Ovary (tissue), 7 donors: ENCODE measurements at regions not wholly inside any gene's neighbourhood (a gene's known extent, or its start where the extent isn't known, plus 50 kb on each side); places are given as distances from the start of the nearest gene placed in this dataset.
"Not testable (repeated sequence)": the region's sequence is repeated elsewhere in the genome, so short reads cannot be mapped to it uniquely, and the experiment has no call there.

ENCODE experiments used
- DNase-seq, 5 donors: peaks; one replicate each; pipeline ENCODE4 v3.0.0-alpha.2; 2019 to 2020
- H3K27ac ChIP-seq, 2 donors: fragments of 200-600 bp; one replicate each; pipeline versions ENCODE4 v1.5.1 to v1.8.0; 2019 to 2022
- H3K27me3 ChIP-seq: fragments of 200-600 bp; one replicate; pipeline ENCODE4 v1.8.0; 2022
- H3K36me3 ChIP-seq: fragments of 200-600 bp; sonication (generic); one replicate; pipeline ENCODE4 v1.5.1; 2019
- H3K4me1 ChIP-seq: one replicate; pipeline ENCODE4 v1.8.1; 2013; ENCODE audit warnings: mild to moderate bottlenecking, moderate library complexity; ENCODE audit not compliant: insufficient read depth
- H3K4me3 ChIP-seq: fragments of 200-600 bp; sonication (generic); one replicate; pipeline ENCODE4 v1.5.1; 2017
- H3K9me3 ChIP-seq, 2 donors: fragments of 200-600 bp in 1 of 2; sonication (generic) in 1 of 2; one replicate each; pipeline versions ENCODE4 v1.5.1 to v1.8.1; 2013 to 2019; ENCODE audit warnings: mild to moderate bottlenecking in 1 of 2, moderate library complexity in 1 of 2
- CTCF ChIP-seq, 3 donors: fragments of 450-650 bp in 2 of 3; fragments of 200-600 bp in 1 of 3; IDR thresholded peaks; one replicate each; pipeline versions ENCODE4 v1.5.1 to v1.8.0; 2016 to 2022; ENCODE audit warnings: antibody characterized with exemption in 3 of 3, mild to moderate bottlenecking in 1 of 3
- EP300 ChIP-seq: sonication (generic); formaldehyde crosslinking; IDR thresholded peaks from one replicate; pipeline ENCODE4 v1.6.1; 2017; ENCODE audit warnings: antibody characterized with exemption
- POLR2A ChIP-seq: fragments of 450-650 bp; IDR thresholded peaks from one replicate; pipeline ENCODE4 v1.6.1; 2017; ENCODE audit warnings: antibody characterized with exemption, mild to moderate bottlenecking, moderate library complexity
- WGBS, 3 donors: extraction: QIAGEN DNeasy Blood & Tissue Kit in 1 of 3; methylation state at CpG; one replicate each; pipeline versions ENCODE4 v1.1.5 to v1.1.7; 2013 to 2017; 5-methylcytosine and 5-hydroxymethylcytosine counted together
- intact Hi-C, 4 donors: fragments of 100-400 bp; cut with DNase I; formaldehyde crosslinking; loops; one replicate each; pipeline versions ENCODE4 v1.11.0 to v1.15.1; 2022 to 2023
- donor health status: DM: no; HTN: no; CAD: no; lungs with moderate emphysema.
- donor health status: DM: no; HTN: no; CAD: no.
- donor health status: Bipolar disorder and iron deficiency.
- donor health status: DM: no; HTN: no; CAD: no.
- donor health status: DM: yes; HTN: yes; CAD: no.

- intact Hi-C loops: no loop called here
- DNase-seq: no peak
- peaks cover 6% of the 10 kb centered on the region for H3K4me1 ChIP-seq
- WGBS, 3 donors: 36 to 64% (median 40%) methylated on average over 6 of the region's 6 CpGs
- H3K9me3 ChIP-seq: no peaks in the 10 kb centered on the region
- H3K27me3 ChIP-seq: no peaks in the 10 kb centered on the region
- TF ChIP-seq POLR2A (no peak), EP300 (no peak), CTCF (IDR thresholded peaks at IDR 0.05) (no peak)
- no peak overlapping the region for H3K4me3 ChIP-seq
- no peaks in the 10 kb centered on the region for H3K36me3 ChIP-seq
- no peak overlapping the region for H3K27ac ChIP-seq
These were observed 222.3 kb upstream of the MGAT5 start for GRCh38 chr2:134031539-134031938.

DNA sequence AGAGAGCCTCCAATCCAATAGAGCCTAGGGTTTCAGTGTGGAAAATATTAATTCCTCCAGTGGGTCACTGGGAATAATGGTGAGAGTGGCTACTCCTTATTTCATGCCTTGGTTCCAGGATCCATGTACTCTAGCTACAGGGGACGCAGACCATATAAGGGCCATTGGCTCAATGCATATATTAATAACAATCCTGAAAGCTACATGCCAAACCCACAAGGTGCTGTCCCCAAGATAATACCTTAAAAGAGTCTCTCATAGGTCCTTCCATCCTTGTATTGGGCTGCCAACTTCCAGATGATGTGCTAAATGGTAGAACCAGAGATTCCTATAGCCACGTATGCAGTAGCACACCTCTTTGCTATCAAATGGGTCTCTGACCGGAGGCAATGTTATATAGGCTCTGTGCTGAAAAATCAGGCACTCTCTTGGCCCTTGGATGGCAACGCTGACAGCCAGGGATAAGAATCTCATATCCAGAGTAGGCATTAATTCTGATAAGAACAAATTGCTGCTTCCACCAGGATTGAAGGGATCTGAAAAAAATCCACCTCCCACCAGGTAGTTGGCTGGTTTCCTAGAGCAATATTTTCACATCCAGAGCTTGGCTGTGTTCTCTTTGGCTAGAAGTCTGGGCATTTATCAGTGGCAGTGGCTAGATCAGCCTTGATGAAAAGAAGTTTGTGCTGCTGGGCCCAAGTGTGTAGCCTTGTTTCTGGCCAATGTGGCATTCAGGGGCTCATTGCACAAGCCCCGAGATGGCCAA, 218.1 kb upstream of the MGAT5 start:
- intact Hi-C loops: no loop called here
- Histone ChIP-seq H3K9me3 (peaks cover 0 to 5% of the 10 kb centered on the region in 2 donors), H3K36me3 (no peaks in the 10 kb centered on the region), H3K4me3 (no peak overlapping the region), H3K27me3 (no peaks in the 10 kb centered on the region), H3K4me1 (peaks cover 4% of the 10 kb centered on the region), H3K27ac (no peak overlapping the region)
- WGBS, 3 donors: 78 to 96% (median 88%) methylated on average over 5 of the region's 5 CpGs
- DNase-seq: no peak
- TF ChIP-seq CTCF (IDR thresholded peaks at IDR 0.05) (no peak), EP300 (no peak), POLR2A (no peak)

GRCh38 chr2:134039912-134040581, 213.8 kb upstream of the MGAT5 start:
- peaks cover 0 to 5% of the 10 kb centered on the region in 2 donors for H3K9me3 ChIP-seq
- no peaks in the 10 kb centered on the region for H3K4me1 ChIP-seq
- DNase-seq: no peak
- H3K27ac ChIP-seq: no peak overlapping the region
- TF ChIP-seq CTCF (IDR thresholded peaks at IDR 0.05) (no peak), POLR2A (no peak), EP300 (no peak)
- H3K4me3 ChIP-seq: no peak overlapping the region
- no peaks in the 10 kb centered on the region for H3K36me3 ChIP-seq
- no peaks in the 10 kb centered on the region for H3K27me3 ChIP-seq
- intact Hi-C loops: no loop called here
- 85 to 89% (median 89%) methylated on average over 1 of the region's 1 CpG for WGBS, 3 donors

DNA sequence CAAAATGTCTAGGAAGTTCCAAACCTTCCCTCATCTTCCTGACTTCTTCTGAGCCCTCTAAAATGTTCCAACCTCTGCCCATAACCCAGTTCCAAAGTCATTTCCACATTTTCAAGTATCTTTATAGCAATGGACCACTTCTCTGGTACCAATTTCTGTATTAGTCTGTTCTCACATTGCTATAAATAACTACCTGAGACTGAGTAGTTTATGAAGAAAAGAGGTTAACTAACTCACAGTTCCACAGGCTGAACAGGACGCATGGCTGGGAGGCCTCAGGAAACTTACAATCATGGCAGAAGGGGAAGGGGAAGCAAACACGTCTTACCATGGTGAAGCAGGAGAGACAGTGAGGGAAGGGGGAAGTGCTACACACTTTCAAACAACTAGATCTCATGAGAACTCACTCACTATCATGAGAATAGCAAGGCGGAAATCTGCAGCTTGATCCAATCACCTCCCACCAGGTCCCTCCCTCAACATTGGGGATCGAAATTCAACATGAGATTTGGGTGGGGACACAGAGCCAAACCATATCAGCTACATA, 213.2 kb upstream of the MGAT5 start:
- intact Hi-C loops, H3K4me3 ChIP-seq: not testable (repeated sequence)

GRCh38 chr2:134041877-134042276, 212.0 kb upstream of the MGAT5 start:
- no peak for DNase-seq
- Histone ChIP-seq H3K4me1 (no peaks in the 10 kb centered on the region), H3K4me3 (no peak overlapping the region), H3K9me3 (peaks cover 0 to 5% of the 10 kb centered on the region in 2 donors), H3K27me3 (no peaks in the 10 kb centered on the region), H3K36me3 (no peaks in the 10 kb centered on the region), H3K27ac (no peak overlapping the region)
- intact Hi-C loops: no loop called here
- TF ChIP-seq EP300: no peak
- TF ChIP-seq POLR2A: no peak
- no peak for TF ChIP-seq CTCF (IDR thresholded peaks at IDR 0.05)

More for the DNA sequence above, 213.2 kb upstream of the MGAT5 start:
- H3K9me3 ChIP-seq, H3K36me3 ChIP-seq, H3K4me1 ChIP-seq, DNase-seq, H3K27me3 ChIP-seq, H3K27ac ChIP-seq: not testable (repeated sequence)
- 79 to 84% (median 82%) methylated on average over 4 of the region's 4 CpGs for WGBS, 3 donors

DNA sequence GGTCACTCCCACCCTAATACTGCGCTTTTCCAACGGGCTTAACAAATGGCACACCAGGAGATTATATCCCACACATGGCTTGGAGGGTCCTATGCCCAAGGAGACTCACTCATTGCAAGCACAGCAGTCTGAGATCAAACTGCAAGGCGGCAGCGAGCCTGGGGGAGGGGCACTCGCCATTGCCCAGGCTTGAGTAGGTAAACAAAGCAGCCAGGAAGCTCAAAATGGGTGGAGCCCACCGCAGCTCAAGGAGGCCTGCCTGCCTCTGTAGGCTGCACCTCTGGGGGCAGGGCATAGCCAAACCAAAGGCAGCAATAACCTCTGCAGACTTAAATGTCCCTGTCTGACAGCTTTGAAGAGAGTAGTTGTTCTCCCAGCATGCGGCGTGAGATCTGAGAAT, 210.8 kb upstream of the MGAT5 start:
- intact Hi-C loops, H3K36me3 ChIP-seq: not testable (repeated sequence)
- WGBS, 3 donors: 89 to 94% (median 89%) methylated on average over 8 of the region's 8 CpGs

More for the DNA sequence above, 210.8 kb upstream of the MGAT5 start:
- not testable (repeated sequence) for H3K27me3 ChIP-seq, H3K9me3 ChIP-seq, DNase-seq, H3K4me3 ChIP-seq, H3K4me1 ChIP-seq, H3K27ac ChIP-seq
